ENCODE measurements at regions not wholly inside any gene's neighbourhood (a gene's known extent, or its start where the extent isn't known, plus 50 kb on each side); places are given as distances from the start of the nearest gene placed in this dataset.

GRCh38 chr10:4506095-4506494 is 319.9 kb upstream of the AKR1E2 start:
- DNase-seq (ENCODE audit: low spot score), result no peak
- peaks cover 4% of the 10 kb centered on the region for H3K4me1 Mint-ChIP-seq (ENCODE audit: unreplicated experiment)
- TF ChIP-seq, protein P1, sequence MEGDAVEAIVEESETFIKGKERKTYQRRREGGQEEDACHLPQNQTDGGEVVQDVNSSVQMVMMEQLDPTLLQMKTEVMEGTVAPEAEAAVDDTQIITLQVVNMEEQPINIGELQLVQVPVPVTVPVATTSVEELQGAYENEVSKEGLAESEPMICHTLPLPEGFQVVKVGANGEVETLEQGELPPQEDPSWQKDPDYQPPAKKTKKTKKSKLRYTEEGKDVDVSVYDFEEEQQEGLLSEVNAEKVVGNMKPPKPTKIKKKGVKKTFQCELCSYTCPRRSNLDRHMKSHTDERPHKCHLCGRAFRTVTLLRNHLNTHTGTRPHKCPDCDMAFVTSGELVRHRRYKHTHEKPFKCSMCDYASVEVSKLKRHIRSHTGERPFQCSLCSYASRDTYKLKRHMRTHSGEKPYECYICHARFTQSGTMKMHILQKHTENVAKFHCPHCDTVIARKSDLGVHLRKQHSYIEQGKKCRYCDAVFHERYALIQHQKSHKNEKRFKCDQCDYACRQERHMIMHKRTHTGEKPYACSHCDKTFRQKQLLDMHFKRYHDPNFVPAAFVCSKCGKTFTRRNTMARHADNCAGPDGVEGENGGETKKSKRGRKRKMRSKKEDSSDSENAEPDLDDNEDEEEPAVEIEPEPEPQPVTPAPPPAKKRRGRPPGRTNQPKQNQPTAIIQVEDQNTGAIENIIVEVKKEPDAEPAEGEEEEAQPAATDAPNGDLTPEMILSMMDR (IDR thresholded peaks at IDR 0.05; ENCODE audit: unreplicated experiment), result no peak
- no peaks in the 10 kb centered on the region for H3K27me3 Mint-ChIP-seq (ENCODE audit: unreplicated experiment)
- H3K36me3 Mint-ChIP-seq (ENCODE audit: low read depth, unreplicated experiment), result no peaks in the 10 kb centered on the region
- no peaks in the 10 kb centered on the region for H3K9me3 Mint-ChIP-seq (ENCODE audit: unreplicated experiment)
- H3K27ac Mint-ChIP-seq (ENCODE audit: unreplicated experiment), result no peak overlapping the region
- H3K4me3 Mint-ChIP-seq (ENCODE audit: unreplicated experiment), result no peak overlapping the region

GRCh38 chr10:4504550-4504949 is 321.5 kb upstream of the AKR1E2 start:
- Mint-ChIP-seq H3K27ac (ENCODE audit: unreplicated experiment) (no peak overlapping the region), H3K9me3 (ENCODE audit: unreplicated experiment) (no peaks in the 10 kb centered on the region), H3K4me3 (ENCODE audit: unreplicated experiment) (no peak overlapping the region), H3K4me1 (ENCODE audit: unreplicated experiment) (peaks cover 4% of the 10 kb centered on the region), H3K36me3 (ENCODE audit: low read depth, unreplicated experiment) (no peaks in the 10 kb centered on the region), H3K27me3 (ENCODE audit: unreplicated experiment) (no peaks in the 10 kb centered on the region)
- TF ChIP-seq, protein P1 (IDR thresholded peaks at IDR 0.05; ENCODE audit: unreplicated experiment), result no peak
- DNase-seq (ENCODE audit: low spot score), result no peak

DNA sequence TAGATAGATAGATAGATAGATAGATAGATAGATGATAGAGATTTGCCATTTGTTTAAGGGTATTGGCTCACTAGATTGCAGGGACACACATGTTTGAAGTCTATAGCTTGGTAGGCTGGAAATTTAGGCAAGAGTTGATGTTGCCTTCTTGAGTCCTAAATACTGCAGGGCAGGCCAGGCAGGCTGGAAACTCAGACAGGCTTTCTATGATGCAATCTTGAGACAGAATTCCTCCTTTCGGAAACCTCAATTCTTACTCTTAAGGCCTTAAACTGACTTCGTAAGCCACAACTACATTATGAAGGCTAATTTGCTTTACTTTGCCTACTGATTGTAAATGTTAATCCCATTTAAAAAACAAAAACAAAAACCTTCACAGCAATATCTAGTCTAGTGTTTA is 322.9 kb upstream of the AKR1E2 start:
- no peaks in the 10 kb centered on the region for H3K36me3 Mint-ChIP-seq (ENCODE audit: low read depth, unreplicated experiment)
- no peaks in the 10 kb centered on the region for H3K9me3 Mint-ChIP-seq (ENCODE audit: unreplicated experiment)
- no peak for DNase-seq (ENCODE audit: low spot score)
- TF ChIP-seq, protein P1 (IDR thresholded peaks at IDR 0.05; ENCODE audit: unreplicated experiment), result no peak
- no peak overlapping the region for H3K4me3 Mint-ChIP-seq (ENCODE audit: unreplicated experiment)
- H3K27me3 Mint-ChIP-seq (ENCODE audit: unreplicated experiment), result no peaks in the 10 kb centered on the region
- no peaks in the 10 kb centered on the region for H3K4me1 Mint-ChIP-seq (ENCODE audit: unreplicated experiment)
- no peak overlapping the region for H3K27ac Mint-ChIP-seq (ENCODE audit: unreplicated experiment)

DNA sequence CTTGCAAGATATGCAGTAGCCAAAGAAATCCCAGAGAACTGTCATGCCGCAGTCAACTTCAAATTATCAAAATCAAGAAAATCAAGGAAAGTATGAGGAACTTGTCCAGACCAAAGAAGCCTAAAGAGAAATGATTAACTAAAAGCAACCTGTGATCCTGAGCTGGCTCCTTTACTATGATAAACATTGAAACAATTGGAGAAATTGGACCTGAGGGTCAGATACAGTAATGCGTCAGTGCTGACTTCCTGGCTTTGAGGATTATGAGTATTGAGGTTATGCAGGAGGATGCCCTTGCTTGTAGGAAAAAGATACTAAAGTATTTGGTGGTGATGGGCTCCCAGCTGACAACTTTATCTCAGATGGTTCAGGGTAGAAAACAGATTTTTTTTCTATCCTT is 324.7 kb upstream of the AKR1E2 start:
- Mint-ChIP-seq H3K36me3 (ENCODE audit: low read depth, unreplicated experiment) (no peaks in the 10 kb centered on the region), H3K9me3 (ENCODE audit: unreplicated experiment) (no peaks in the 10 kb centered on the region), H3K27ac (ENCODE audit: unreplicated experiment) (no peak overlapping the region), H3K27me3 (ENCODE audit: unreplicated experiment) (no peaks in the 10 kb centered on the region), H3K4me3 (ENCODE audit: unreplicated experiment) (no peak overlapping the region), H3K4me1 (ENCODE audit: unreplicated experiment) (no peaks in the 10 kb centered on the region)
- DNase-seq (ENCODE audit: low spot score), result no peak
- TF ChIP-seq, protein P1 (IDR thresholded peaks at IDR 0.05; ENCODE audit: unreplicated experiment), result no peak

- Mint-ChIP-seq H3K9me3 (ENCODE audit: unreplicated experiment) (no peaks in the 10 kb centered on the region), H3K27me3 (ENCODE audit: unreplicated experiment) (no peaks in the 10 kb centered on the region), H3K27ac (ENCODE audit: unreplicated experiment) (no peak overlapping the region), H3K4me3 (ENCODE audit: unreplicated experiment) (no peak overlapping the region), H3K36me3 (ENCODE audit: low read depth, unreplicated experiment) (no peaks in the 10 kb centered on the region), H3K4me1 (ENCODE audit: unreplicated experiment) (no peaks in the 10 kb centered on the region)
- DNase-seq (ENCODE audit: low spot score), result no peak
- TF ChIP-seq, protein P1 (IDR thresholded peaks at IDR 0.05; ENCODE audit: unreplicated experiment), result no peak
Observed at GRCh38 chr10:4498711-4499251, 327.2 kb upstream of the AKR1E2 start.

Data from endothelial cell (in vitro differentiated cells).